NCI-H510A treated with DMSO at 0.1 percent for 48 hours (cell line): ENCODE measurements at regions not wholly inside any gene's neighbourhood (a gene's known extent, or its start where the extent isn't known, plus 50 kb on each side); places are given as distances from the start of the nearest gene placed in this dataset.

Source experiments
- DNase-seq: peaks from one replicate; lab custom pipeline; 2025; lab: John Stamatoyannopoulos, UW

DNA sequence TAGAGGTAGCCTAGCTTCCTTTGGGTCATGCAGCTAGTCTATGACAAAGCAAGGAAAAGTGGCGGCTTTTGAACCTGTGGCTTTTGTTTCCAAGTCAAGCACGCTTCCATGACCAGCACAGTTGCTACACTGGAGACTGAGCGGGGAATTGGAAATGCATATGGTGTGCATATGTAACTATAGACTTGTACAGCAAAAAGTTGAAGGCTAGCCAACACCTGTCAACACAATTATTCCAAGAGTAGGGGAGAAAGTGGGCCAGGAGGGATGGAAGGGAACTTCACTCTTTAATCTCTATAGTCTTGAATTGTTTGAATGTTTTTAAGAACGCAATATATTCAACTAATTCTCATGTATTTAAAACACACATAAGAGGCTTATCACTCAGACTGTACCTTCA lies 218.5 kb upstream of the CADM1 start:
- DNase-seq = no peak

DNA sequence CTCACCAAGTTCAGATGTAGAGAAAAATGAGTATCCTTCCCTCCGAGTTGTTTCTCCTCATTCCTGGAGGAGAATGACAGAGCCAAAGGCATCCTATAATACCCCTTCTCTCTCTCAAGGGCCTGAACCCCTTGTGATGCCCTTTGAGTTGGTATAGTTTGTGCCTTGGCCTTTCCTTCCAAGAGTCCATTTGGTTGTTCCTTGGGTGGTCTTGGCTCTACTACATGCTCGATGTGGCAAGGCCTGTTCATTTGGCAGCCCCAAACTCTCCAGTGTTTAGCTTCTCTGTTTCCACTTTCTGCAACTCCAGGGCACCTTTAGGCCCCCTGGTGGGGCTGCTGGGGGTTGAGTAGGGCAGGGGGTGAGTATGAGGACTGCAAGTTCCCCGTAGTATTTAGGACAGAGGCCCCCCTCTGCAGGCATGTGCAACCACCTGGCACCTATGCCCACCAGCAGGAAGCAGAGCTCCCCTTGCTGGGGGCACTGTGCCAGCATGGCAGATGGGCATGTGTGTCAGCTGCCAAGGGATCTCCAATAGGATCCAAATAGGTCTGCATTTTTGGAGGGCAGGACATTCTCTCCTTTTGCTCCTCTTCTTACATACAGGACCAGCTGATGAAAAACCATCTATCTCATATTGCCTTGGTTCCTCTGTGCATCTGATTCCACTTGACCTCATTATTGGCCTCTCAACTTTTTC lies 217.2 kb upstream of the CADM1 start:
- no peak for DNase-seq

DNA sequence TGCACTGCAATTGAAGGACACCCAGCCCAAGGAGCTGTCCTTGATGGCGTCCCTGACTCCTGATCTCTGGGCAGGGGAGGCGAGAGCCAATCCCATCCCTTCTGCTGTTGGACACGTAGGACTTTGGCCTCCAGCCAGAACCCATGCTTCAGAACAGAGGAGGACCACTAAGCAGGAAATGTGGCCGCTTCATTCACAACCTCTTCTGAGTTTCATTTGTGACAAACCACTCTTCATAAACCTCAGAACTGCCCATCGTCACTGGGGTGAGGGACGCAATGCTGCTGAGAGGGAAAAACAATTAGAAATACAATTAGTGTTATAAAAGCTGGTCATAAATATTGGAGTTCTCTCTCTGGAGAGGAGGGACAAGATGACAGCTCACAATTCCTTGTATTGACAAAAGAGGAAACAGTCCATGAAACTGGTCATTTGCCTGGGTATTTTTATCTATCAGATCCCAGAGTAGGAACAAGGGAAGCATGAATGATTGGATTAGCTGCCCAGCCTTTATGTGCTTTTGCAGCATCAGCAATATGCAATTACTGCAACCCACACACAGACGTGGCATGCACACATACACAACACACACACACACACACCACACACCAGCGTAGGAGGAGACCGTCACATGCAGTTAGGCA lies 216.5 kb upstream of the CADM1 start:
- peak; percentile 80 for DNase-seq

DNA sequence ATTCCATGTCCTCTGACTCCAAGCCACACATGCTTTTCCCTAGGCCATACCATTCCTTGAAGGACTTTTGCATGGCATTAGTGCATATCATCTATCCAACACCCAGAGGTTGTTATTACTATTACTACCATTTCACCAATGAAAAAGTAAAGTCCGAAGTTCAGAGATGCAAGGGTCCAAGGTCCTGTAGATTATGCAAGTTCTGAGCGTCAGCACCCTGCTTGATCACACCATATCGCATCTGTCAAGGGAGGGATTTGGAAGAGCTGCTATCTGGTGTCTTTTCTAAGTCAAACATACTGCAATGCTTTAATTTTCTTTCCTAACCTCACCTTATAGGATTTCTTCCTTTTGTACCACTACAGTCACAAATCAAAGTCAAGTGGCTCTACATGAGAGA lies 214.7 kb upstream of the CADM1 start:
- DNase-seq = peak; percentile 29

GRCh38 chr11:115718106-115718505 lies 213.9 kb upstream of the CADM1 start:
- DNase-seq = no peak

DNA sequence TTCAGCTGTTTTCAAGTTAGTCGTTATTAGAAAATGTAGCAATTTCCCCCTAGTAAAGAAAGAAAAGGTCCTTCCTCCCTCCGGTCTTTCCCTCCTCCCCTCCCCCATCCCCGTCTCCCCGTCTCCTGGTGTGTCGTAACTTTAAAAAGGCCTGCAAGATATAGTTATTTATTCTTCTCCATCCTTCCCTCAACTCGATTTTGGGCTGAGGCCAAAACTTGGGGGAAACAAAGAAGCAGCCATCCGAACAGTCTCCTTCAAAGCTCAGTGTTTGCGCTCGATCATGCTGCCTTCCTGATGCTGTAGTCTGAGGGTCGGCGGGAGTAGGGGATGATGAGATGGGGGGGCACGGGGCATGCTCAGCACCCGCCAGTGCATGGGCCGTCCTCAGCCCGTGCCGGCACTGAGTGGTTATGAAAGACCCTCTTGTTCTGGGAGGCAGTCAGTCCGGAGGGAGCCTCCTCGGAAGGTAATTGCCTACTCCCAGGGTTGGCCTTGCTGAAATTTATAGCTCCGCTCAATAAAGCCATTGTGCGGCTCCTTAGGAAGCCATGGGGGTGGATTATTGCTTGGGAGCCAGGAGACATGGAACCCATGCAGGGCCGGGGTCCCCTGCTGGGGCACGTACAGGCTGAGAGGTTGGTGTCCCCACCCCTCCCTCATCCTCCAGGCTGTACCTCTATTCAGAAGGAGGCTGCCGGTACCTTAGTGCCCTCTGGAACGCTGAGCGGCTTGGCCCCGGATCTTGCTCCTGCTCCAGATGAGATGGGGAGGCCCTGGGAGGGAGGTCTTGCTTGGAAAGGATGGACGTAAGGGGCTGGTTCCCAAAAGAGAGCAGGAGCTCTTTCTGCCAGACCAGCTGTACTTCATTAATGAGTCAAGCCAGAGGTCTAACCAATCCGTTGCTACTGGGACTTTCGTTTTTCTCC lies 212.7 kb upstream of the CADM1 start:
- no peak for DNase-seq

GRCh38 chr11:115716080-115716479 lies 211.9 kb upstream of the CADM1 start:
- DNase-seq = no peak

DNA sequence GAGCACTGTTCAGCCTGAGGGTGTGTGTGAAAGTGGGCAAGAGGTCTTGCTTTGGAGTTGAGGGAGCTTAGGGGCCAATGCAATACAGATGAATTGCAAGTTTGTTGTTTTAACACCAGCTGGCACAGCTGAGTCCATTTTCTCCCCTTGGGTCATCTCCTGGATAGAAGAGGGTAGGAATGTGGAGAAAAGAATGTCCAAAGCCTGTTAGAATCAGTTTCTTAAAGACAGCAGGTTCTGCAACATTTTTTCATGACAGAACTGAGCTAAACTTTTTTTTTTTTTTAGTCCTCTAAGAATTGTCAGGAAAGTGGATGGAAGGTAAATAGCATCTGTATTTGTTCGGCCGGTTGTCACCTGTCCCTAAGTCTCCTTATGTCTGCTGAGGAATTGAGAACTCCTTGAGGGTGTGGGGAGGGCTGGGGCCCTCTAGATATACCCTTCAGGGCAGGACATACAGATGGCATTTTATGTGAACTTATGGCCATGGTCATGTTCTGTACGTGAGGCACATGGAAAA lies 211.1 kb upstream of the CADM1 start:
- DNase-seq = no peak

DNA sequence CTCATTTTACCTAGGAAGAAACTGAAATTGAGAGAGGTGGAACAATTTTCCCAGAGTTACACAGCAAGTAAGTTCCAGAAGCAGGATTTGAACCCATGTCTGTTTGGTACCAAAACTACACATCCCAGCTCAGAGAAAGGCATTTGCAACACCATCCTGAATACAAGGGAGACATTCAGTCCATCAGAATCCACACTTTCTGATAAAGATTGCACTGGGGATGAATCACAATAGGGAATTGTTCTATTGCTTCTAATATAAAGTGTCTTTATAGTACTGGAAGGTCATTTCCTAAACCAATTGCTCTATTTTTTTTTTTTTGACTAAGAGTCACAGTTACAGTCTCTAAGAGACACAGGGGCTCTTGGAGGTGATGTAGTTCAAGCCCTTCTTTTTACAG lies 208.1 kb upstream of the CADM1 start:
- DNase-seq = no peak

DNA sequence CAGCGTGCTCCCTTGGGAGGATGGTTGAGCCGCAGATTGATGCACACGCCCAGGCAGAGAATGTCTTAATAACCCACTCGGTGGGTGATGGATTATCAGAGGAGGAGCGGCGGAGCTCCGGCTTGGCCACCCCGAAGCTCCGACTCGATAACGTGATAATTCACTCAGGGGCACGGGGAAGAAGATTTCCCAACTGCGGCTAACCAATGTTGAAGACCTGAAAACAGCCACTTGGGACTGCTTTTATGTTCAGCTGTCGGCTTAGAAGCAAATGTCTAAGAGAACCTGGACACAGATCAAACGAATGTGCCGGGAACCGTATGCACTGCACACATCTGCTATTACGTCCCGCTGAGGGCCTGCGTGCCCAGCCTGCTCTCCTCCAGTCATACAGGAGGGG lies 206.8 kb upstream of the CADM1 start:
- DNase-seq = peak; percentile 85

DNA sequence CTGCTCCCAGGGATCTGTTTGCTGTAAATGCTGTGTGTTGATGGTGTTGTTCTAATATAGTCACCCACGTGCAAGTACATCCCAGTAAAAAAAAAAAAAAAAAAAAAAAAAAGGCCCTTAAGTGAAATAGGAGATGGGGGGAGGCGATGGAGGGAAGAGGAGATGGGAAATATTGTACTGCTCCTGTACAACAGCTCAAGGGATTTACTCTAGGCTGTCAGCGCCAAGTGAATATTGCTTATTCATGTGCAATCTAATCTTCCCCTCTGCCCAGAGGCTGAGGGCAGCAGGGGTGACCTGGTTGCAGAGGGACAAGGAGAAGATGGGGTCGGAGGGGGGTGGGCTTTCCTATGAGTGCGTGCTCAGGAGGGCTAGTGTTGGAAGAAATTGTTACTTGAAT lies 206.2 kb upstream of the CADM1 start:
- peak; percentile 20 for DNase-seq

DNA sequence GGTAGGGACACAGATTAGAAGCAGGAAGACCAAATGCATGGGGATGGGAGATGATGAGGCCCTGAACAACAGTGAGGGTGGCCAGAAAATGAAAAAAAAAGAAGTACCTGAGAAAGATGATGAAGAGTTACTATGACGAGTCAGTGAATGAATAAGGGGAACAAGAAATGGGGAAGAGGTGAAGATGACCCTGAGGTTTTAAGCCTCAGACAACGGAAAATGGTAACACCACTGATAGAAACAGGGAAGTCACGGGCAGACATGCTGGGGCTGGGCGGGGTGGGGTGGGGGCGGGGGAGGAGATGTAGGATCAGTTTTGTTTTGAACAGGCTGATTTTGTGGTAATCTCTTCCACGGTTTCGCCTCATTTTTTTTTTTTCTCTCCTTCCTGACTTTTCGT lies 205.1 kb upstream of the CADM1 start:
- no peak for DNase-seq

DNA sequence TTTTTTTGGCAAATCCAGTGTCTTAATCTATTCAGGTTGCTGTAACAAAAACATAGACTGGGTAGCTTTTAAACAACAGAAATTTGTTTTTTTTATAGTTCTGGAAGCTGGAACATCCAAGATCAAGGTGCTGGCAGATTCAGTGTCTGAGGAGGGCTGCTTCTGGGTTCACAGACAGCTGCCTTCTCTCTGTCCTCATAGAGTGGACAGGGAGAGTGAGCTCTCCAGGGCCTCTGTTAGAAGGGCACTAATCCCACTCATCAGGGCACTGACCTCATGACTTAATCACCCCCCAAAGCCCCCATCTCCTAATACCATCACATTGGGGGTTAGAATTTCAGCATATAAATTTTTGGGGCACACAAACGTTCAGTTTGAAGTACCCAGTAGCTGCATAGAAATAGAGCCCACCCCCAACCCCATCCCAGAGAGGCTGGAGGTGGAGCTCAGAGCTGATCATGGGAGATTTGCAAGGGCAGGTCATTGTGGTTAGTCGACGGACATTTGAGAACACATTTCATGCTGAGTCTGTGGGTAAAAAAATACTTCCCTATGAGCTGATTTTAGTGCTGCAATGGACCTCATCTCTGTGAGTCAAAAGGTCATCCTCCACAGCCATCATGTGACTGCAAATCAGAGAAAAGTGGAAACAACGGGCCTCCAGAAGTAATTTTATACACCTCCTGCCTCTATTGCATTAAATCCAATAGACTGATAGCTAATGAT lies 203.1 kb upstream of the CADM1 start:
- no peak for DNase-seq

- no peak for DNase-seq
Observed at GRCh38 chr11:115706626-115707135, 202.5 kb upstream of the CADM1 start.

GRCh38 chr11:115705200-115705599 lies 201.0 kb upstream of the CADM1 start:
- DNase-seq = no peak

GRCh38 chr11:115700981-115701875 lies 197.0 kb upstream of the CADM1 start:
- no peak for DNase-seq

DNA sequence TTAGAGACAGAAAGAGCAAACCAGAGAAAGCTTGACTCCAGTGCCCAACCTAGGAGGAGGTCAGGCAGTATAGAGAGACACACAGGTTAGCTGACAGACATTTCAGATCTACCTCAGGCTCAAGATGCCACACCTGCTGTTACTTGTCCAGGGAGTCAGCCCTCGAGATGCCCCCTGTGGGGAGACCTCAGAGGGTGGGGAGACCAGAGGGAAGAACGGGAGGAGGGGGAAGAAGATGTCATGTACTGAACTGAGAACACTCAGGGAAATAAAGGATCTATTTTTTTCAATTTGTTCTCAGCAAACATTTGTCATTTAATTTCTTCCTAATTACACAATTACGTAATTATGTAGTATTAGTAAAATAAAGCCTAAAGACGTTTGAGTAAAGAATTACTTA lies 196.3 kb upstream of the CADM1 start:
- DNase-seq = no peak

- no peak for DNase-seq
Observed at GRCh38 chr11:115699733-115700132, 195.5 kb upstream of the CADM1 start.

- no peak for DNase-seq
Observed at GRCh38 chr11:115699326-115699725, 195.1 kb upstream of the CADM1 start.

GRCh38 chr11:115698243-115698642 lies 194.0 kb upstream of the CADM1 start:
- no peak for DNase-seq

DNA sequence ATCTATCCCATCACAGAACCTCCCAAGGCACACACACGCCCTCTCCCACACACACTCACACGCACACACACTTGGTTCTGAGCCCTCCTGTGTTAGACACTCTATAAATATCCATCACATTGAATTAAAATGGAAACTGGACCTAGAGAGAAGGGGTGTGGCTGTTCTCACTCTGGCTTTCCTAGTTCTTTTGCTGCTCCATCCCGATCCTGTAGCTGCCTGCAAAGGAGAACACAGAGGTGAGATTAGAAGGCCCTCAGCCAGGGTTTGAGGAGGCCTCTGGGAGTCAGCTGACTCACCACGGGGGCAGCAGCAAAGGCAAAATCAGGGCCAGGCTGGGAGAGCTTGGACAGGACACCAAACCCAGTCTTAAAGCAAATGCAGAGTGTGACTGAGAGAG lies 192.3 kb upstream of the CADM1 start:
- DNase-seq = no peak
